OCI-LY7 (cell line): ENCODE measurements at regions not wholly inside any gene's neighbourhood (a gene's known extent, or its start where the extent isn't known, plus 50 kb on each side); places are given as distances from the start of the nearest gene placed in this dataset.

Source experiments
- BruUV-seq: library from RNA; stranded (reverse); fragments of 400-500 nt; replicated peaks from 2 replicates; lab custom pipeline; 2021; lab: Mats Ljungman, UMichigan
- CTCF ChIA-PET: fragments of 300-600 bp; sonication (Branson Sonifier 250); formaldehyde crosslinking; loops from one replicate; lab custom pipeline; 2022; ENCODE audit warnings: antibody characterized with exemption; ENCODE audit not compliant: unreplicated experiment; lab: Charles Lee
- POLR2A ChIA-PET: fragments of 300-600 bp; sonication (Branson Sonifier 250); formaldehyde crosslinking; loops from one replicate; lab custom pipeline; 2022; ENCODE audit warnings: antibody characterized with exemption; lab: Charles Lee
- DNase-seq: peaks from one replicate; pipeline ENCODE4 v3.0.0-alpha.2; 2015; ENCODE audit warnings: low spot score
- H2AFZ ChIP-seq: fragments of 200-600 bp; sonication (generic), shearing (Covaris generic); 2 replicates; pipeline ENCODE4 v1.6.1; 2014; ENCODE audit warnings: mild to moderate bottlenecking, antibody characterized with exemption, low read length, moderate library complexity
- H3K27ac ChIP-seq: fragments of 200-600 bp; sonication (generic); 2 replicates; pipeline ENCODE4 v1.5.1; 2014; ENCODE audit warnings: mixed run types, low read depth, mild to moderate bottlenecking, moderate library complexity, low read length, inconsistent platforms; ENCODE audit not compliant: poor library complexity, severe bottlenecking
- H3K36me3 ChIP-seq: fragments of 200-600 bp; sonication (generic); 2 replicates; pipeline ENCODE4 v1.6.1; 2014; ENCODE audit warnings: mild to moderate bottlenecking, antibody characterized with exemption, low read length, moderate library complexity, mixed read lengths; ENCODE audit not compliant: insufficient read depth
- H3K4me1 ChIP-seq: fragments of 200-600 bp; sonication (generic); 2 replicates; pipeline ENCODE4 v1.5.1; 2014; ENCODE audit warnings: mild to moderate bottlenecking, low read length; ENCODE audit not compliant: insufficient read depth, poor library complexity, severe bottlenecking
- H3K4me2 ChIP-seq: fragments of 200-600 bp; sonication (generic); 2 replicates; pipeline ENCODE4 v1.6.1; 2014; ENCODE audit warnings: mild to moderate bottlenecking, low read length
- H3K4me3 ChIP-seq: fragments of 200-600 bp; sonication (generic); 2 replicates; pipeline ENCODE4 v1.5.1; 2014; ENCODE audit warnings: mild to moderate bottlenecking, low read depth, low read length; ENCODE audit not compliant: poor library complexity, severe bottlenecking
- H3K79me2 ChIP-seq: fragments of 200-600 bp; sonication (generic); 2 replicates; pipeline ENCODE4 v1.6.1; 2016; ENCODE audit warnings: low read depth, mild to moderate bottlenecking, low read length, moderate library complexity, mixed read lengths; ENCODE audit not compliant: insufficient read depth
- H3K9me2 ChIP-seq: fragments of 200-600 bp; sonication (generic); 2 replicates; pipeline ENCODE4 v1.6.1; 2016; ENCODE audit warnings: mild to moderate bottlenecking, low read length, mixed read lengths; ENCODE audit not compliant: insufficient read depth
- H3K9me3 ChIP-seq: fragments of 200-600 bp; sonication (generic); 2 replicates; pipeline ENCODE4 v1.6.1; 2014; ENCODE audit warnings: mild to moderate bottlenecking, mixed run types, low read length, mixed read lengths
- H4K20me1 ChIP-seq: fragments of 200-600 bp; sonication (generic); 2 replicates; pipeline ENCODE4 v1.6.1; 2014; ENCODE audit warnings: mild to moderate bottlenecking, antibody characterized with exemption, low read length, moderate library complexity, mixed read lengths; ENCODE audit not compliant: insufficient read depth
- EZH2phosphoT487 ChIP-seq: fragments of 200-600 bp; sonication (generic); IDR thresholded peaks from 2 replicates; pipeline ENCODE4 v1.6.1; 2018; ENCODE audit warnings: low read depth, borderline replicate concordance, mild to moderate bottlenecking, mixed run types, antibody characterized with exemption, low read length, moderate library complexity, mixed read lengths
- intact Hi-C: fragments of 100-400 bp; cut with micrococcal nuclease; formaldehyde crosslinking; loops from one replicate; pipeline ENCODE4 v1.10.0; 2022; ENCODE audit not compliant: unreplicated experiment
- TF ChIP-seq, protein P1 (sequence below): fragments of 200-600 bp; sonication (generic); conservative IDR thresholded peaks from 2 replicates; pipeline ENCODE4 v1.5.1; 2014; ENCODE audit warnings: mild to moderate bottlenecking, antibody characterized with exemption, low read length, moderate library complexity, mixed read lengths

DNA sequence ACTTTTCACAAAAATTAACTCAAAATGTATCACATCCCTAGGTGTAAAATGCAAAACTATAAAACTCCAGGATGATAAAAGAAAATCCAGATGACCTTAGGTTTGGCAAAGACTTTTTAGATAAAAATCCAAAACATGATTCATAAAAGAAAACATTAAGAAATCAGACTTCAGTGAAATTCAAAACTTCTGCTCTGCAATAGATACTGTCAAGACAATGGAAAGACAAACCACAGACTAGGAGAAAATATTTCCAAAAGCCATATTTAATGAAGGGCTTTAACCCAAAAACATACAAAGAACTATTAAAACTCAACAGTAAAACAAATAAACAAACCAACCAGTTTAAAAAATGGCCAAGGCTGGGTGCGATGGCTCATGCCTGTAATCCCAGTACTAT lies 173.6 kb upstream of the SPOPL start:
- H3K4me2 ChIP-seq, result no peak overlapping the region
- BruUV-seq, result no TSS peak
- H3K4me3 ChIP-seq, result no peak overlapping the region
- no peak overlapping the region for H3K27ac ChIP-seq
- DNase-seq, result no peak
- no peaks in the 10 kb centered on the region for H3K9me2 ChIP-seq
- POLR2A ChIA-PET, result no interaction called here
- TF ChIP-seq EZH2phosphoT487, result no peak
- TF ChIP-seq, protein P1, sequence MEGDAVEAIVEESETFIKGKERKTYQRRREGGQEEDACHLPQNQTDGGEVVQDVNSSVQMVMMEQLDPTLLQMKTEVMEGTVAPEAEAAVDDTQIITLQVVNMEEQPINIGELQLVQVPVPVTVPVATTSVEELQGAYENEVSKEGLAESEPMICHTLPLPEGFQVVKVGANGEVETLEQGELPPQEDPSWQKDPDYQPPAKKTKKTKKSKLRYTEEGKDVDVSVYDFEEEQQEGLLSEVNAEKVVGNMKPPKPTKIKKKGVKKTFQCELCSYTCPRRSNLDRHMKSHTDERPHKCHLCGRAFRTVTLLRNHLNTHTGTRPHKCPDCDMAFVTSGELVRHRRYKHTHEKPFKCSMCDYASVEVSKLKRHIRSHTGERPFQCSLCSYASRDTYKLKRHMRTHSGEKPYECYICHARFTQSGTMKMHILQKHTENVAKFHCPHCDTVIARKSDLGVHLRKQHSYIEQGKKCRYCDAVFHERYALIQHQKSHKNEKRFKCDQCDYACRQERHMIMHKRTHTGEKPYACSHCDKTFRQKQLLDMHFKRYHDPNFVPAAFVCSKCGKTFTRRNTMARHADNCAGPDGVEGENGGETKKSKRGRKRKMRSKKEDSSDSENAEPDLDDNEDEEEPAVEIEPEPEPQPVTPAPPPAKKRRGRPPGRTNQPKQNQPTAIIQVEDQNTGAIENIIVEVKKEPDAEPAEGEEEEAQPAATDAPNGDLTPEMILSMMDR, result no peak
- H4K20me1 ChIP-seq, result no peaks in the 10 kb centered on the region
- H2AFZ ChIP-seq, result no peak overlapping the region
- H3K4me1 ChIP-seq, result no peaks in the 10 kb centered on the region
- H3K79me2 ChIP-seq, result no peaks in the 10 kb centered on the region
- no peaks in the 10 kb centered on the region for H3K36me3 ChIP-seq
- intact Hi-C loops, result no loop called here
- CTCF ChIA-PET, result no interaction called here
- no peaks in the 10 kb centered on the region for H3K9me3 ChIP-seq

DNA sequence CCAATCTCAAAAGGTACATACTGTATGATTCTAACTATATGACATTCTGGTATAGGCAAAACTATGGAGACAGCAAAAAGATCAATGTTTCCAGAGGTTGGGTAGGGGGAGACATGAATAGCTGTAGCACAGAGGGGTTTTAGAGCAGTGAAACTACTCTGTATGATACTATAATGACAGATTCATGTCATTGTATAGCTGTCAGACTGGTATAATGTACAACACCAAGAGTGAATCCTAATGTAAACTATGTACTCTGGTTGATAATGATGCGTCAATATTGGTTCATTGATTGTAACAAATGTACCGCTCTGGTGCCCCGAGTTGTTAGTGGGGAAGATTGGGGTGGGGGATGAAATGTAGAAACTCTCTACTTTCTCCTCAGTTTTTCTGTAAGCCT lies 172.4 kb upstream of the SPOPL start:
- intact Hi-C loops, result no loop called here
- Histone ChIP-seq H2AFZ (no peak overlapping the region), H3K4me1 (no peaks in the 10 kb centered on the region), H3K4me2 (no peak overlapping the region), H3K4me3 (no peak overlapping the region), H3K27ac (no peak overlapping the region), H3K9me3 (no peaks in the 10 kb centered on the region), H4K20me1 (no peaks in the 10 kb centered on the region), H3K36me3 (no peaks in the 10 kb centered on the region), H3K9me2 (no peaks in the 10 kb centered on the region), H3K79me2 (no peaks in the 10 kb centered on the region)
- CTCF ChIA-PET, result no interaction called here
- TF ChIP-seq, protein P1, result no peak
- TF ChIP-seq EZH2phosphoT487, result no peak
- POLR2A ChIA-PET, result interaction anchor here (0.5 kb wide), 1 partner anchor 38 kb away, joined by 3 read pairs; no protein-coding TSS in a partner anchor
- DNase-seq, result no peak
- no TSS peak for BruUV-seq

DNA sequence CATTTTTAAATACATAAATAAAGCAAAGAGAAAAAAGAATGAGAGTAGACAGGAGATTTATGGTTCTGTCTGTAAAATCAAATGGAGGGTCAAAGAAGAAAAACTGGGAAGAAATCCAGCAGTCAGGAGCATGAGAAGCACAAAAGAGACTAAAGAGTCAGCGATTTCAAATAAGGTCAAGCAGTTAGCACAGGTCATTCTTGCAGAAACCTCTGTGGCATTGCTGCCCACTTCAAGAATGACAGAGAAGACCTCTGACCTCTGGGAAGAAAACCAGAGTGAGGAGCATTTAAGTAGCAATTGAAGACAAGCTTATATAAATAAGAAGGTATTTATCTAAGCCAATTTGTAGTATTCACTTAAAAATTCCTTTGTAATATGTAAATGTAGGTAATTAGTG lies 172.0 kb upstream of the SPOPL start:
- Histone ChIP-seq H4K20me1 (no peaks in the 10 kb centered on the region), H3K36me3 (no peaks in the 10 kb centered on the region), H3K27ac (no peak overlapping the region), H3K4me3 (no peak overlapping the region), H3K9me2 (no peaks in the 10 kb centered on the region), H3K4me1 (no peaks in the 10 kb centered on the region), H3K9me3 (no peaks in the 10 kb centered on the region), H3K4me2 (no peak overlapping the region), H2AFZ (no peak overlapping the region), H3K79me2 (no peaks in the 10 kb centered on the region)
- POLR2A ChIA-PET, result interaction anchor here (0.5 to 0.7 kb wide), 3 partner anchors 38 to 292 kb away, joined by 3 to 4 read pairs (median 3); no protein-coding TSS in a partner anchor
- DNase-seq, result no peak
- TF ChIP-seq, protein P1, result no peak
- TF ChIP-seq EZH2phosphoT487, result no peak
- CTCF ChIA-PET, result no interaction called here
- no TSS peak for BruUV-seq
- intact Hi-C loops, result no loop called here
